H1 (cell line): ENCODE measurements at regions not wholly inside any gene's neighbourhood (a gene's known extent, or its start where the extent isn't known, plus 50 kb on each side); places are given as distances from the start of the nearest gene placed in this dataset.

Experiments
- EZH2 ChIP-seq: fragments of 200-600 bp; sonication (generic); IDR thresholded peaks from 2 replicates; pipeline ENCODE4 v1.7.1; 2012; ENCODE audit warnings: low read depth, mild to moderate bottlenecking, moderate library complexity, low read length, inconsistent platforms; ENCODE audit not compliant: severe bottlenecking
- JUND ChIP-seq: IDR thresholded peaks from 2 replicates; pipeline ENCODE4 v1.6.1; 2011; ENCODE audit warnings: mild to moderate bottlenecking, improper control_type of control experiment, low read length
- KDM4A ChIP-seq: IDR thresholded peaks from one replicate; pipeline ENCODE4 v1.7.1; 2012; ENCODE audit warnings: low read depth, mild to moderate bottlenecking, moderate library complexity, low read length, inconsistent platforms; ENCODE audit not compliant: severe bottlenecking
- POLR2A ChIP-seq, 2 experiments: IDR thresholded peaks; 1 replicate in 1 of 2; 2 replicates in 1 of 2; pipeline ENCODE4 v1.6.1; 2011; ENCODE audit warnings: low read depth in 2 of 2, low read length in 2 of 2, mild to moderate bottlenecking in 2 of 2; ENCODE audit errors: control extremely low read depth in 1 of 2
- POLR2AphosphoS5 ChIP-seq: IDR thresholded peaks from 2 replicates; pipeline ENCODE4 v1.6.1; 2011; ENCODE audit warnings: low read depth, low read length
- SP4 ChIP-seq: IDR thresholded peaks from 2 replicates; pipeline ENCODE4 v1.6.1; 2012; ENCODE audit warnings: low read length, inconsistent platforms
- TAF1 ChIP-seq: IDR thresholded peaks from 2 replicates; pipeline ENCODE4 v1.6.1; 2011; ENCODE audit warnings: mild to moderate bottlenecking, low read depth, low read length
- TF ChIP-seq, protein P1 (sequence below), 3 experiments: IDR thresholded peaks; 1 replicate in 2 of 3; 2 replicates in 1 of 3; pipeline versions ENCODE4 v1.5.1 to v1.6.1; 2011; ENCODE audit warnings: low read length in 3 of 3, mild to moderate bottlenecking in 3 of 3, inconsistent platforms in 2 of 3, low read depth in 1 of 3, moderate library complexity in 1 of 3; ENCODE audit not compliant: insufficient read depth in 1 of 3; ENCODE audit errors: control extremely low read depth in 1 of 3
- TF ChIP-seq, protein P2 (sequence below): IDR thresholded peaks from 2 replicates; pipeline ENCODE4 v1.6.1; 2011; ENCODE audit warnings: low read length, improper control_type of control experiment
- TF ChIP-seq, protein P3 (sequence below): IDR thresholded peaks from 2 replicates; pipeline ENCODE4 v1.6.1; 2011; ENCODE audit warnings: low read depth, mild to moderate bottlenecking, low read length; ENCODE audit not compliant: insufficient read depth

DNA sequence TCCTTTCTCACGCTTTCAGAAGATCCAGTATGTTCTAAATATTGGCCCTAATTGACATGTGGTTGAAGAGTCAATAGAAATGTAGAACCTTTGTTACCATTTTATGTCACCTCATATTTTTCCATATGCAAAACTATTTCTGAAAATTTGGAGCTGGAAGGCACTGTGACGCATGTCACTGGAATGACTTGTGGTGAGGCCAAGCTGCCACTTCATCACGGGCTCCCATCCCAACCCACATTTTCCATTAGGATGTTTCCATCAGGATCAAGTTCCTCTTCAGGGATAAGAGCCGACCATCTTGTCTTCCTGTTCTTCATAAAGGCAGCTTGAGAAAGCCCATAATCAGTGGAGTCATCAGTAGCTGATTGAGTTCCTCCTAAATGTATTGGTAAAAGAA is 1241.7 kb downstream of the GATA3 start:
- TF ChIP-seq, protein P1, sequence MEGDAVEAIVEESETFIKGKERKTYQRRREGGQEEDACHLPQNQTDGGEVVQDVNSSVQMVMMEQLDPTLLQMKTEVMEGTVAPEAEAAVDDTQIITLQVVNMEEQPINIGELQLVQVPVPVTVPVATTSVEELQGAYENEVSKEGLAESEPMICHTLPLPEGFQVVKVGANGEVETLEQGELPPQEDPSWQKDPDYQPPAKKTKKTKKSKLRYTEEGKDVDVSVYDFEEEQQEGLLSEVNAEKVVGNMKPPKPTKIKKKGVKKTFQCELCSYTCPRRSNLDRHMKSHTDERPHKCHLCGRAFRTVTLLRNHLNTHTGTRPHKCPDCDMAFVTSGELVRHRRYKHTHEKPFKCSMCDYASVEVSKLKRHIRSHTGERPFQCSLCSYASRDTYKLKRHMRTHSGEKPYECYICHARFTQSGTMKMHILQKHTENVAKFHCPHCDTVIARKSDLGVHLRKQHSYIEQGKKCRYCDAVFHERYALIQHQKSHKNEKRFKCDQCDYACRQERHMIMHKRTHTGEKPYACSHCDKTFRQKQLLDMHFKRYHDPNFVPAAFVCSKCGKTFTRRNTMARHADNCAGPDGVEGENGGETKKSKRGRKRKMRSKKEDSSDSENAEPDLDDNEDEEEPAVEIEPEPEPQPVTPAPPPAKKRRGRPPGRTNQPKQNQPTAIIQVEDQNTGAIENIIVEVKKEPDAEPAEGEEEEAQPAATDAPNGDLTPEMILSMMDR (IDR thresholded peaks at IDR 0.05; ENCODE audit: control extremely low read depth in 1 of 3, insufficient read depth in 1 of 3, low read depth in 1 of 3, low read length in 3 of 3), result no peak
- TF ChIP-seq POLR2A (IDR thresholded peaks at IDR 0.05; ENCODE audit: control extremely low read depth in 1 of 2, low read depth in 2 of 2, low read length in 2 of 2) (no peak), SP4 (no peak), POLR2AphosphoS5 (no peak), TAF1 (no peak), EZH2 (no peak), KDM4A (no peak), JUND (no peak)
- TF ChIP-seq, protein P2, sequence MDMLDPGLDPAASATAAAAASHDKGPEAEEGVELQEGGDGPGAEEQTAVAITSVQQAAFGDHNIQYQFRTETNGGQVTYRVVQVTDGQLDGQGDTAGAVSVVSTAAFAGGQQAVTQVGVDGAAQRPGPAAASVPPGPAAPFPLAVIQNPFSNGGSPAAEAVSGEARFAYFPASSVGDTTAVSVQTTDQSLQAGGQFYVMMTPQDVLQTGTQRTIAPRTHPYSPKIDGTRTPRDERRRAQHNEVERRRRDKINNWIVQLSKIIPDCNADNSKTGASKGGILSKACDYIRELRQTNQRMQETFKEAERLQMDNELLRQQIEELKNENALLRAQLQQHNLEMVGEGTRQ, result no peak
- TF ChIP-seq, protein P3, sequence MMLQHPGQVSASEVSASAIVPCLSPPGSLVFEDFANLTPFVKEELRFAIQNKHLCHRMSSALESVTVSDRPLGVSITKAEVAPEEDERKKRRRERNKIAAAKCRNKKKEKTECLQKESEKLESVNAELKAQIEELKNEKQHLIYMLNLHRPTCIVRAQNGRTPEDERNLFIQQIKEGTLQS, result no peak
